Erythroblast (primary cell): ENCODE measurements at regions not wholly inside any gene's neighbourhood (a gene's known extent, or its start where the extent isn't known, plus 50 kb on each side); places are given as distances from the start of the nearest gene placed in this dataset.

Experiments used
- GATA1 ChIP-seq: IDR thresholded peaks from 2 replicates; pipeline ENCODE4 v1.6.1; 2011; ENCODE audit warnings: low read depth, mild to moderate bottlenecking, control low read depth, low read length, moderate library complexity
- POLR2A ChIP-seq: IDR thresholded peaks from 2 replicates; pipeline ENCODE4 v1.6.1; 2011; ENCODE audit warnings: mild to moderate bottlenecking, low read length

DNA sequence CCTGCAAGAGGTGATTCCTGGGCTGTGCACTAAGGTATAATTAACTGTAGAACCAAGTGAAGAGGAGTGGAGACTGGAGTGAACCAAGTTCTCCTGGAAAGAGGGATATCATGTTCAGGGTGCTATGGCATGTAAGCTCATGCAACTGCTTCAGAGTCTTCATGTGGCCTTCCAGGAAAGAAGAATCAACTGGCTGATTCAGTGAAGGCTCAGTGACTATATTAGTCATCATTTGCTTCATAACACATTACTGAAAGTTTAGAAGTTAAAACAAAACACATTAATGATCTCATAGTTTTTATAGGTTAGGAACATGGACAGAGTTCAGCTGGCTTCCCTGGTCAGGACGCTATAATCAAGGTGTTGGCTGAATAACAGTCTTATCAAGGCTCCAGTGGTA, 1200.8 kb upstream of the GYPC start:
- TF ChIP-seq POLR2A (no peak), GATA1 (no peak)
